ENCODE measurements at regions not wholly inside any gene's neighbourhood (a gene's known extent, or its start where the extent isn't known, plus 50 kb on each side); places are given as distances from the start of the nearest gene placed in this dataset.

- DNase-seq (ENCODE audit: low spot score): no peak
Measured at GRCh38 chr13:74200081-74200480, 65.9 kb upstream of the KLF12 start.

GRCh38 chr13:74197677-74198429 lies 63.6 kb upstream of the KLF12 start:
- no peak for DNase-seq (ENCODE audit: low spot score)

GRCh38 chr13:74194846-74195245 lies 60.6 kb upstream of the KLF12 start:
- DNase-seq (ENCODE audit: low spot score): no peak

GRCh38 chr13:74193391-74193790 lies 59.2 kb upstream of the KLF12 start:
- DNase-seq (ENCODE audit: low spot score): no peak

- DNase-seq (ENCODE audit: low spot score): no peak
Measured at GRCh38 chr13:74191410-74191809, 57.2 kb upstream of the KLF12 start.

- DNase-seq (ENCODE audit: low spot score): no peak
Measured at GRCh38 chr13:74190999-74191398, 56.8 kb upstream of the KLF12 start.

GRCh38 chr13:74187564-74187963 lies 53.4 kb upstream of the KLF12 start:
- no peak for DNase-seq (ENCODE audit: low spot score)

GRCh38 chr13:74184283-74184682 lies 50.1 kb upstream of the KLF12 start:
- no peak for DNase-seq (ENCODE audit: low spot score)

Data from iPS-NIHi11 (cell line).